Esophagus muscularis mucosa (tissue), 4 donors: ENCODE measurements at regions not wholly inside any gene's neighbourhood (a gene's known extent, or its start where the extent isn't known, plus 50 kb on each side); places are given as distances from the start of the nearest gene placed in this dataset.

Experiments used
- DNase-seq: peaks from one replicate; pipeline ENCODE4 v3.0.0-alpha.2; 2017; ENCODE audit errors: extremely low spot score
- H3K27ac ChIP-seq, 4 donors: fragments of 200-600 bp; sonication (generic); replicated peaks in 1 of 4; 1 replicate in 3 of 4; 2 replicates in 1 of 4; pipeline ENCODE4 v1.5.1; 2016 to 2019; ENCODE audit warnings: mild to moderate bottlenecking in 1 of 4
- H3K27me3 ChIP-seq, 4 donors: fragments of 200-600 bp; sonication (generic); one replicate each; pipeline versions ENCODE4 v1.5.1 to v1.6.0; 2016 to 2019
- H3K36me3 ChIP-seq, 4 donors: fragments of 200-600 bp; sonication (generic); one replicate each; pipeline ENCODE4 v1.5.1; 2016 to 2019
- H3K4me1 ChIP-seq, 4 donors: fragments of 200-600 bp; sonication (generic); one replicate each; pipeline ENCODE4 v1.5.1; 2016 to 2019
- H3K4me3 ChIP-seq, 4 donors: fragments of 200-600 bp; sonication (generic); 1 replicate in 2 of 4; 2 replicates in 2 of 4; pipeline ENCODE4 v1.5.1; 2016 to 2019; ENCODE audit warnings: mild to moderate bottlenecking in 4 of 4, moderate library complexity in 1 of 4
- H3K9me3 ChIP-seq, 4 donors: fragments of 200-600 bp; sonication (generic); 1 replicate in 3 of 4; 2 replicates in 1 of 4; pipeline ENCODE4 v1.5.1; 2016 to 2019
- EP300 ChIP-seq: sonication (generic); formaldehyde crosslinking; IDR thresholded peaks from one replicate; pipeline ENCODE4 v1.6.1; 2017; ENCODE audit warnings: antibody characterized with exemption
- POLR2A ChIP-seq: fragments of 450-650 bp; IDR thresholded peaks from one replicate; pipeline ENCODE4 v1.6.1; 2017; ENCODE audit warnings: antibody characterized with exemption, moderate library complexity, mild to moderate bottlenecking, low read depth
- POLR2AphosphoS5 ChIP-seq, 2 donors: sonication (generic); formaldehyde crosslinking; IDR thresholded peaks; one replicate each; pipeline ENCODE4 v1.6.1; 2017; ENCODE audit warnings: antibody characterized with exemption in 2 of 2
- WGBS: methylation state at CpG from one replicate; pipeline ENCODE4 v1.1.5; 2018; 5-methylcytosine and 5-hydroxymethylcytosine counted together
- intact Hi-C: fragments of 100-400 bp; cut with DNase I; formaldehyde crosslinking; loops from one replicate; pipeline ENCODE4 v1.15.1; 2023
- TF ChIP-seq, protein P1 (sequence below), 3 experiments: fragments of 200-600 bp in 2 of 3; fragments of 450-650 bp in 1 of 3; sonication (generic) in 2 of 3; IDR thresholded peaks; one replicate each; pipeline ENCODE4 v1.5.1; 2017 to 2019; ENCODE audit warnings: antibody characterized with exemption in 3 of 3, mild to moderate bottlenecking in 2 of 3, moderate library complexity in 1 of 3

DNA sequence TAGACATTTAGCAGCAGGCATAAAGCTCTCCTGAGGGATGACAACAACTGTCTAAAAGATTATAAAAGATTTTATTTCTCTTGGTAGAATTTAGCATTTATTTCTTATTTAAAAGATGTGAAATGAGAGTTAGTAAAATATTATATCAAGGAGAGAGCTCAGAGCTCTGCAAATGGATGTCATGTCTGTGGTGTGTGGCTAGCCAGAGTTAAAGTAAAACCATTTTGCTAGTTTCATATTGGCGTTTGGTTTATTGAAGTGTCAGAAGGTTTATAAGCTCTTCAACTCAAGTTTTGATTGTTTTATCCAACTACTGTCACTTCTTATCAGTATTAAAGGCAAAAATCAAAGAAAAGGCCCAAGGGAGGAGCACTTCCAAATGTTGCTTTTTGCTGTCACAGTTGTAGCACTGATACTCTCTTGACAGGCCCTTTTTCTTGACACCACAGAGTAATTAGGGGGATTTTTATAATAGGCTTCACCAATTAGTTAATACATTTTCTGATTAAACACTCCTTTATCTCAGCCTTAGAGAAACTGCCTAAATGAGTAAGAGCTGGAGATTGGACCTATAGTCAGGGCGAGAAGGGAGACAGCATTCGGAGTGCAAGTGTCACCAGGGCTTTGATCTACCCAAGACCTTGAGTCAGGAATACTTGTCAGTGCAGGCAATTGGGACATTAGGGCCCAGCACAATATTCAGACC lies 233.9 kb downstream of the PTBP2 start:
- Histone ChIP-seq H3K36me3 (no peaks in the 10 kb centered on the region), H3K27me3 (no peaks in the 10 kb centered on the region), H3K9me3 (no peaks in the 10 kb centered on the region), H3K4me1 (no peaks in the 10 kb centered on the region), H3K27ac (no peak overlapping the region), H3K4me3 (no peak overlapping the region)
- 87% methylated on average over 3 of the region's 3 CpGs for whole genome bisulfite sequencing
- DNase-seq, result no peak
- intact Hi-C loops, result no loop called here
- TF ChIP-seq EP300 (no peak), POLR2A (no peak), POLR2AphosphoS5 (IDR thresholded peaks at IDR 0.05) (no peak)
- TF ChIP-seq, protein P1, sequence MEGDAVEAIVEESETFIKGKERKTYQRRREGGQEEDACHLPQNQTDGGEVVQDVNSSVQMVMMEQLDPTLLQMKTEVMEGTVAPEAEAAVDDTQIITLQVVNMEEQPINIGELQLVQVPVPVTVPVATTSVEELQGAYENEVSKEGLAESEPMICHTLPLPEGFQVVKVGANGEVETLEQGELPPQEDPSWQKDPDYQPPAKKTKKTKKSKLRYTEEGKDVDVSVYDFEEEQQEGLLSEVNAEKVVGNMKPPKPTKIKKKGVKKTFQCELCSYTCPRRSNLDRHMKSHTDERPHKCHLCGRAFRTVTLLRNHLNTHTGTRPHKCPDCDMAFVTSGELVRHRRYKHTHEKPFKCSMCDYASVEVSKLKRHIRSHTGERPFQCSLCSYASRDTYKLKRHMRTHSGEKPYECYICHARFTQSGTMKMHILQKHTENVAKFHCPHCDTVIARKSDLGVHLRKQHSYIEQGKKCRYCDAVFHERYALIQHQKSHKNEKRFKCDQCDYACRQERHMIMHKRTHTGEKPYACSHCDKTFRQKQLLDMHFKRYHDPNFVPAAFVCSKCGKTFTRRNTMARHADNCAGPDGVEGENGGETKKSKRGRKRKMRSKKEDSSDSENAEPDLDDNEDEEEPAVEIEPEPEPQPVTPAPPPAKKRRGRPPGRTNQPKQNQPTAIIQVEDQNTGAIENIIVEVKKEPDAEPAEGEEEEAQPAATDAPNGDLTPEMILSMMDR (IDR thresholded peaks at IDR 0.05), result no peak

DNA sequence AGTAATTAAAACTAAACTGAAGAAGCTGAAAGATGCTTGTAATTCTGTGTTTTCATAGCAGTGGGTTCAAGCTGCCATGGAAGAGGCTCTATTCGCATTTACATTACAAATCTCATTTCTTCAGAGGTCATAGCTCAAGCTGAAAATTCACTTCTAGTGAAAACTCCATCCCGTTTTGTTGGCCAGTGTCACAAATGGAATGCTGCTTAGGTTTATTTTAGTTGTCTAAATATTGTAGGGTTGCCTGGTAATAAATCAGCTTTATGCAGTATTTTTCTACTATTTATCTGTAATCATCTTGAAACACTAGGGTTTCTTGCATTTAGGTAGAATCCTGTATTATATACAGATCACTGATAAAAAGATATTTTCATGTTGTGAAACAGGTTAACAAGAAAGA lies 240.6 kb downstream of the PTBP2 start:
- Histone ChIP-seq H3K36me3 (no peaks in the 10 kb centered on the region), H3K4me1 (peaks cover 0 to 21% (median 18%) of the 10 kb centered on the region in 4 donors), H3K27ac (peak overlapping the region in 2 of 4 donors; percentile 3 to 16), H3K4me3 (no peak overlapping the region), H3K27me3 (no peaks in the 10 kb centered on the region), H3K9me3 (no peaks in the 10 kb centered on the region)
- DNase-seq, result no peak
- 33% methylated on average over 2 of the region's 2 CpGs for WGBS
- TF ChIP-seq, protein P1 (IDR thresholded peaks at IDR 0.05), result no peak
- TF ChIP-seq POLR2A (no peak), POLR2AphosphoS5 (IDR thresholded peaks at IDR 0.05) (no peak), EP300 (no peak)
- intact Hi-C loops, result loop anchor here (10.0 kb wide), 1 partner anchor 727 kb away; no protein-coding TSS in a partner anchor

DNA sequence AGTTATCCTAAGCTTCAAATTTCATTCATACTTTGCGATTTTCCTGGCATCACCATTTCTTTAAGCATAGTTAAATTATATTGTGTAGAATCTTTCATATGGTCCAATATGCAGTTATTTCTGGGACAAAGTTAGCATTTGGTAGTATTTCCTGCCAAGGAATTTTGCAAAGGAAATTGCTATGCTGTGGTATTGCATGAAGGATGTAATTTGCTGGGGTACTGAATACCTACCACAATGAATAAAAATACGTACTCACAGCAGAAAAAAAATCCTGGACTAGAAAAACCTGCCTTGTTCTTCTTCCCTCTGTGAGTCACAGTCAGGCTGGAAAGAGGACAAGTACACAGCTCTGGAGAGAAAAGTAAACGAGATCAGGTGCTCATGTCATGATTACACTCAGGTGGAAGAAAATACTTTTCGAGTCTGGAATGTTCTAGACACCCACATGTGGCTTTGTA lies 241.2 kb downstream of the PTBP2 start:
- intact Hi-C loops, result loop anchor here (10.0 kb wide), 1 partner anchor 728 kb away; no protein-coding TSS in a partner anchor
- Histone ChIP-seq H3K27me3 (no peaks in the 10 kb centered on the region), H3K9me3 (no peaks in the 10 kb centered on the region), H3K4me3 (no peak overlapping the region), H3K4me1 (peaks cover 0 to 21% (median 18%) of the 10 kb centered on the region in 4 donors), H3K36me3 (no peaks in the 10 kb centered on the region), H3K27ac (peak overlapping the region in 2 of 4 donors; percentile 3 to 16)
- TF ChIP-seq EP300, result no peak
- TF ChIP-seq POLR2AphosphoS5 (IDR thresholded peaks at IDR 0.05), result no peak
- TF ChIP-seq, protein P1 (IDR thresholded peaks at IDR 0.05), result no peak
- no peak for TF ChIP-seq POLR2A
- no peak for DNase-seq
- 30% methylated on average over 4 of the region's 4 CpGs for WGBS

DNA sequence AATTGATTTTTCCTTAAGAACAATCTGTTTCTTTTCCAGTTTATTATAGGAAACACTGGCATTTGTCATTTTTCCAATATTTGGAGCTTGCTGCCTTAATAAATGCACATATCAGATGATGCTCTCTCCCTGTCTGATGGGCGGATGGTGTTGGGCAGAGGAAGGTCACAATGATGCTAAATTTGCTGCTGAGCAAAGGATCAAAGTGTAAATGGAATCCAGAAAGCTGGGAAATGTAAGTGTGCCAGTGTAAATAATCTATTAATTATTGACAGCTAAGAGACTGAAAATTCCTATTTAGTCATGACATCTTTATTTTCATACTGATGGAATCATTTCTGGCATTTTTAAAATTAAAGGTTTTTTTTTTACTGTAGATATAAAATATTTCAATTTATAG lies 243.2 kb downstream of the PTBP2 start:
- whole genome bisulfite sequencing, result 89% methylated on average over 1 of the region's 1 CpG
- Histone ChIP-seq H3K4me1 (peaks cover 0 to 35% (median 32%) of the 10 kb centered on the region in 4 donors), H3K4me3 (no peak overlapping the region), H3K9me3 (no peaks in the 10 kb centered on the region), H3K27me3 (no peaks in the 10 kb centered on the region), H3K36me3 (no peaks in the 10 kb centered on the region), H3K27ac (no peak overlapping the region)
- intact Hi-C loops, result loop anchor here (5.0 to 10.0 kb wide), 2 partner anchors 730 to 1083 kb away; no protein-coding TSS in a partner anchor
- no peak for DNase-seq
- TF ChIP-seq EP300 (no peak), POLR2AphosphoS5 (IDR thresholded peaks at IDR 0.05) (no peak), POLR2A (no peak)
- TF ChIP-seq, protein P1 (IDR thresholded peaks at IDR 0.05), result no peak
